Neuronal stem cell (in vitro differentiated cells): ENCODE measurements at regions not wholly inside any gene's neighbourhood (a gene's known extent, or its start where the extent isn't known, plus 50 kb on each side); places are given as distances from the start of the nearest gene placed in this dataset.
"Not testable (repeated sequence)": the region's sequence is repeated elsewhere in the genome, so short reads cannot be mapped to it uniquely, and the experiment has no call there.

Experiments used
- DNase-seq: peaks from one replicate; pipeline ENCODE4 v3.0.0-alpha.2; 2013; ENCODE audit warnings: low spot score
- H2AFZ ChIP-seq: one replicate; pipeline ENCODE4 v1.6.1; 2013; ENCODE audit warnings: mild to moderate bottlenecking, low read length, inconsistent platforms
- H2AK5ac ChIP-seq: 2 replicates; pipeline ENCODE4 v1.6.1; 2013; ENCODE audit warnings: low read depth, mild to moderate bottlenecking, inconsistent platforms, low read length, moderate library complexity, mixed read lengths
- H2BK120ac ChIP-seq: 2 replicates; pipeline ENCODE4 v1.6.1; 2013; ENCODE audit warnings: low read depth, mild to moderate bottlenecking, inconsistent platforms, low read length, moderate library complexity, mixed read lengths
- H2BK12ac ChIP-seq: one replicate; pipeline ENCODE4 v1.6.1; 2013; ENCODE audit warnings: low read length, inconsistent platforms
- H2BK15ac ChIP-seq: 2 replicates; pipeline ENCODE4 v1.6.1; 2013; ENCODE audit warnings: mild to moderate bottlenecking, low read length, inconsistent platforms, mixed read lengths
- H2BK5ac ChIP-seq: one replicate; pipeline ENCODE4 v1.6.1; 2013; ENCODE audit warnings: inconsistent platforms, mild to moderate bottlenecking, low read length, moderate library complexity
- H3K14ac ChIP-seq: one replicate; pipeline ENCODE4 v1.6.1; 2013; ENCODE audit warnings: low read length, inconsistent platforms
- H3K18ac ChIP-seq: 2 replicates; pipeline ENCODE4 v1.6.1; 2013; ENCODE audit warnings: low read length, inconsistent platforms
- H3K23ac ChIP-seq: 2 replicates; pipeline ENCODE4 v1.6.1; 2013; ENCODE audit warnings: low read depth, mild to moderate bottlenecking, mixed read lengths, low read length, inconsistent platforms; ENCODE audit not compliant: poor library complexity
- H3K27ac ChIP-seq: replicated peaks from 3 replicates; pipeline ENCODE4 v1.5.1; 2013; ENCODE audit warnings: low read length, inconsistent platforms
- H3K27me3 ChIP-seq, 3 experiments: 2 replicates each; pipeline ENCODE4 v1.6.1; 2013; ENCODE audit warnings: low read length in 3 of 3, mild to moderate bottlenecking in 2 of 3, inconsistent platforms in 1 of 3, low read depth in 1 of 3, mixed read lengths in 1 of 3, moderate library complexity in 1 of 3; ENCODE audit not compliant: control insufficient read depth in 3 of 3, insufficient read depth in 3 of 3
- H3K36me3 ChIP-seq, 2 donors: replicated peaks in 1 of 2; 2 replicates each; pipeline ENCODE4 v1.6.1; 2013; ENCODE audit warnings: low read length in 2 of 2; ENCODE audit not compliant: control insufficient read depth in 2 of 2, insufficient read depth in 2 of 2
- H3K4ac ChIP-seq: 2 replicates; pipeline ENCODE4 v1.6.1; 2013; ENCODE audit warnings: inconsistent platforms, mild to moderate bottlenecking, low read length, moderate library complexity
- H3K4me1 ChIP-seq, 2 donors: 1 replicate in 1 of 2; 2 replicates in 1 of 2; pipeline ENCODE4 v1.6.1; 2013; ENCODE audit warnings: low read length in 2 of 2, low read depth in 1 of 2; ENCODE audit not compliant: control insufficient read depth in 2 of 2, insufficient read depth in 1 of 2
- H3K4me2 ChIP-seq: one replicate; pipeline ENCODE4 v1.6.1; 2013; ENCODE audit warnings: mild to moderate bottlenecking, low read length, inconsistent platforms; ENCODE audit not compliant: insufficient read depth, poor library complexity, severe bottlenecking
- H3K4me3 ChIP-seq, 2 donors: 2 replicates each; pipeline ENCODE4 v1.5.1; 2013; ENCODE audit warnings: low read length in 2 of 2, mild to moderate bottlenecking in 2 of 2, inconsistent platforms in 1 of 2, moderate library complexity in 1 of 2
- H3K79me1 ChIP-seq: one replicate; pipeline ENCODE4 v1.6.1; 2013; ENCODE audit warnings: low read depth, mild to moderate bottlenecking, inconsistent platforms, low read length, moderate library complexity
- H3K9ac ChIP-seq: one replicate; pipeline ENCODE4 v1.6.1; 2013; ENCODE audit warnings: mild to moderate bottlenecking, low read depth, low read length, inconsistent platforms; ENCODE audit not compliant: poor library complexity
- H3K9me3 ChIP-seq, 2 donors: replicated peaks in 1 of 2; 2 replicates each; pipeline versions ENCODE3 to v1.6.1; 2013; ENCODE audit warnings: low read length in 2 of 2, mild to moderate bottlenecking in 2 of 2, inconsistent platforms in 1 of 2, low read depth in 1 of 2, mixed read lengths in 1 of 2, moderate library complexity in 1 of 2; ENCODE audit not compliant: control insufficient read depth in 2 of 2, insufficient read depth in 1 of 2
- H4K8ac ChIP-seq: one replicate; pipeline ENCODE4 v1.6.1; 2013; ENCODE audit warnings: low read depth, mild to moderate bottlenecking, inconsistent platforms, low read length, moderate library complexity
- H4K91ac ChIP-seq: one replicate; pipeline ENCODE4 v1.6.1; 2013; ENCODE audit warnings: low read length, low read depth, mild to moderate bottlenecking, inconsistent platforms; ENCODE audit not compliant: poor library complexity
- WGBS, 2 donors: extraction: QIAGEN DNeasy Blood & Tissue Kit; methylation state at CpG; one replicate each; pipeline ENCODE4 v1.1.7; 2013; ENCODE audit warnings: missing lambda C conversion rate in 2 of 2, mixed read lengths in 1 of 2; ENCODE audit not compliant: insufficient read length in 2 of 2, insufficient replicate concordance in 1 of 2; ENCODE audit errors: extremely low coverage in 2 of 2; 5-methylcytosine and 5-hydroxymethylcytosine counted together

DNA sequence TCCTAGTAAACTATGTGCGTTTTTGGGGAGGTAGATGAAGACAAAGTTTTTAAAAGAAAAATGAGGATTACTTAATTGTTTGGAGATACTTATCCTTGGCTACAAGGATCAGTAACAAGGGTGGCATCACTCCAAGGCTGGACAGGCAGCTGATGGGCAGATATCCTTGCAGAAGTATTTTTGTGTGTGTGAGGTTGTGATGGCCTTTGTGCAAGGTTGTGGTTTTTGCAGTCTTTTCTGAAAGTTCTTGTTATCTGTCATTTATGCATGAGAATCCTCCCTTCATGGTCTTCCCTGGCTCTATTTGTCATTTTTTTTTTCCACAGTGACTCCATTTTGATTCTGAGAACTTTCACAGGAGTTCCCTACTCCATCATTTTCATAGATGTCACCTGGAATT is 96.0 kb upstream of the C1GALT1C1 start:
- H3K4me3 ChIP-seq = no peak overlapping the region
- no peaks in the 10 kb centered on the region for H3K9me3 ChIP-seq
- DNase-seq = no peak
- no peak overlapping the region for H3K14ac ChIP-seq
- no peaks in the 10 kb centered on the region for H3K4me1 ChIP-seq
- H3K4ac ChIP-seq = no peak overlapping the region
- no peak overlapping the region for H2BK5ac ChIP-seq
- no peak overlapping the region for H2BK120ac ChIP-seq
- H3K36me3 ChIP-seq = no peaks in the 10 kb centered on the region
- no CpG with 5 or more reads among the region's 1 CpG for whole genome bisulfite sequencing, 2 donors
- H3K27ac ChIP-seq = no peak overlapping the region
- H3K79me1 ChIP-seq = no peaks in the 10 kb centered on the region
- H2BK12ac ChIP-seq = no peak overlapping the region
- H3K23ac ChIP-seq = no peak overlapping the region
- H4K8ac ChIP-seq = no peak overlapping the region
- H4K91ac ChIP-seq = no peak overlapping the region
- H2AFZ ChIP-seq = no peak overlapping the region
- no peak overlapping the region for H3K4me2 ChIP-seq
- H2BK15ac ChIP-seq = no peak overlapping the region
- no peak overlapping the region for H2AK5ac ChIP-seq
- H3K9ac ChIP-seq = no peak overlapping the region
- peaks cover 0 to 3% (median 0%) of the 10 kb centered on the region in 3 experiments for H3K27me3 ChIP-seq
- H3K18ac ChIP-seq = no peak overlapping the region

DNA sequence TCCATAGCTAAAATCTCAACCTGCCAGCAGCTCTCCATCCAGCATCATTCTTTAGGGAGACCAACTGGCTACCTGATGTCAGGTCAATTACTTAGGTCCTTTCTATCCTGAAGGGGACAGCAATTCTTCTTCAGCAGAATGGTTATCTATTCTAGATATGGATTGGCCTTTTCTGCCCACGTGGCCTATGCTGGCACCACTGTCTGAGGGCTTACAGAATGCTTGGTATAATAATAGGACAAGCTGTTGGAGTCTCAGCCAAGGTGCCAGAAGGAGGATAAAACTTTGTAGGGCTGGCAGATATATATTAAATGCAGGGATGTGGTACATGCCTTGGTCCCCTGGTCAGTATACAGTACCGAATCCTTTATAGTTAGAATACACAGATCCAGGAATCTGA is 89.8 kb upstream of the C1GALT1C1 start:
- Histone ChIP-seq H2BK120ac (no peak overlapping the region), H4K8ac (no peak overlapping the region), H2AFZ (no peak overlapping the region), H3K36me3 (no peaks in the 10 kb centered on the region), H3K4me2 (no peak overlapping the region), H3K9me3 (no peaks in the 10 kb centered on the region), H3K4ac (no peak overlapping the region), H3K18ac (no peak overlapping the region), H2AK5ac (no peak overlapping the region), H2BK15ac (no peak overlapping the region), H2BK5ac (no peak overlapping the region), H4K91ac (no peak overlapping the region), H3K4me3 (no peak overlapping the region), H3K27ac (no peak overlapping the region), H3K9ac (no peak overlapping the region), H2BK12ac (no peak overlapping the region), H3K4me1 (no peaks in the 10 kb centered on the region), H3K23ac (no peak overlapping the region), H3K79me1 (no peaks in the 10 kb centered on the region), H3K27me3 (no peaks in the 10 kb centered on the region), H3K14ac (no peak overlapping the region)
- no CpG with 5 or more reads among the region's 2 CpGs for WGBS, 2 donors
- no peak for DNase-seq

DNA sequence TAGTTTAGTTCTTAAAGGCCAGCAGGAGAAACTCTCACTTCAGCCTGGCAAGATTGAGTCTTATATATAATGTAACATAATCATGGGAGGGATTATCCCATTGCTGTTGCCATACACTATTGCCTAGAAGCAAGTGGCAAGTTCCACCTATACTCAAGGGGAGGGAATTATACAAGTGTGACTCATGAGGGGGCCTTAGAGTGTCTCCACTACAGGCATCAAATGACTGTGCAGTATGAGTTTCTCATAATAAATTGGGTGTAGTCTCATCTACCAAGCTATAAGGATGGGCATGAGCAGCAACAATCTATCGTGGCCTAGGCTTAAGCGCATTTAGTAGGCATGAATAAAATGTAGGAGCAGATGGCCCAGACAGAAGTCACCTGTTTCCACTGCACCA is 89.1 kb upstream of the C1GALT1C1 start:
- no peak overlapping the region for H3K4me2 ChIP-seq
- H3K4me3 ChIP-seq = no peak overlapping the region
- H4K91ac ChIP-seq = no peak overlapping the region
- no peak overlapping the region for H2BK12ac ChIP-seq
- no peaks in the 10 kb centered on the region for H3K9me3 ChIP-seq
- no peaks in the 10 kb centered on the region for H3K27me3 ChIP-seq
- no peak for DNase-seq
- H2BK120ac ChIP-seq = no peak overlapping the region
- H2BK15ac ChIP-seq = no peak overlapping the region
- no peaks in the 10 kb centered on the region for H3K36me3 ChIP-seq
- no peak overlapping the region for H3K9ac ChIP-seq
- H3K79me1 ChIP-seq = no peaks in the 10 kb centered on the region
- no CpG with 5 or more reads among the region's 2 CpGs for WGBS, 2 donors
- no peak overlapping the region for H2BK5ac ChIP-seq
- H3K18ac ChIP-seq = no peak overlapping the region
- no peak overlapping the region for H3K27ac ChIP-seq
- no peak overlapping the region for H3K23ac ChIP-seq
- H3K14ac ChIP-seq = no peak overlapping the region
- H2AFZ ChIP-seq = no peak overlapping the region
- no peak overlapping the region for H4K8ac ChIP-seq
- H2AK5ac ChIP-seq = no peak overlapping the region
- H3K4ac ChIP-seq = no peak overlapping the region
- no peaks in the 10 kb centered on the region for H3K4me1 ChIP-seq

DNA sequence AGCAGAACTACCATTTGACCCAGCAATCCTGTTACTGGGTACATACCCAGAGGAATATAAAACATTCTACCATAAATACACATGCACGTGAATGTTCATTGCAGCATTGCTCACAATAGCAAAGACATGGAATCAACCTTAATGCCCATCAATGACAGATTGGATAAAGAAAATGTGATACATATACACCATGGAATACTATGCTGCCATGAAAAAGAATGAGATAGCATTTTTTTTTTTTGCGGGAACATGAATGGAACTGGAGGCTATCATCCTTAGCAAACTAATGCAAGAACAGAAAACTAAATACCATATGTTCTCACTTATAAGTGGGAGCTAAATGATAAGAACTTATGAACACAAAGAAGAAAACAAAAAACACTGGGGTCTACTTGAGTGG is 72.5 kb upstream of the C1GALT1C1 start:
- not testable (repeated sequence) for H3K9me3 ChIP-seq, H4K91ac ChIP-seq, H3K23ac ChIP-seq, H3K36me3 ChIP-seq, H2AK5ac ChIP-seq, H3K14ac ChIP-seq, H4K8ac ChIP-seq, H2BK5ac ChIP-seq, H3K18ac ChIP-seq, H3K4me1 ChIP-seq, H3K27ac ChIP-seq, H3K79me1 ChIP-seq, H2BK15ac ChIP-seq, H2AFZ ChIP-seq, H3K4me2 ChIP-seq, H2BK120ac ChIP-seq, DNase-seq, H3K27me3 ChIP-seq, H2BK12ac ChIP-seq, H3K4ac ChIP-seq, H3K4me3 ChIP-seq, H3K9ac ChIP-seq
- no CpG with 5 or more reads among the region's 2 CpGs for WGBS, 2 donors
